ENCODE measurements at regions not wholly inside any gene's neighbourhood (a gene's known extent, or its start where the extent isn't known, plus 50 kb on each side); places are given as distances from the start of the nearest gene placed in this dataset.
A peak's percentile ranks its signal among the peaks of the same experiment; 100 is the strongest.
"Not testable (repeated sequence)": the region's sequence is repeated elsewhere in the genome, so short reads cannot be mapped to it uniquely, and the experiment has no call there.

GRCh38 chr3:22392859-22393258, 641.8 kb upstream of the ZNF385D start:
- no peak for DNase-seq (ENCODE audit: low read depth, low spot score)
- in situ Hi-C loops (cut with HindIII; ENCODE audit: low sequenced_read_pairs), result no loop called here

GRCh38 chr3:22399566-22399965, 648.6 kb upstream of the ZNF385D start:
- peak; percentile 56 for DNase-seq (ENCODE audit: low read depth, low spot score)
- in situ Hi-C loops (cut with HindIII; ENCODE audit: low sequenced_read_pairs), result no loop called here
- no peak for TF ChIP-seq CTCF (IDR thresholded peaks at IDR 0.05; ENCODE audit: low read depth, low read length)
- H3K4me3 ChIP-seq (ENCODE audit: low read depth, low read length), result no peak overlapping the region

More at GRCh38 chr3:22392859-22393258, 641.8 kb upstream of the ZNF385D start:
- no peak overlapping the region for H3K4me3 ChIP-seq (ENCODE audit: low read depth, low read length)
- no peak for TF ChIP-seq CTCF (IDR thresholded peaks at IDR 0.05; ENCODE audit: low read depth, low read length)

GRCh38 chr3:22401499-22401898, 650.5 kb upstream of the ZNF385D start:
- in situ Hi-C loops (cut with HindIII; ENCODE audit: low sequenced_read_pairs), result no loop called here
- H3K4me3 ChIP-seq (ENCODE audit: low read depth, low read length), result no peak overlapping the region
- no peak for TF ChIP-seq CTCF (IDR thresholded peaks at IDR 0.05; ENCODE audit: low read depth, low read length)
- DNase-seq (ENCODE audit: low read depth, low spot score), result no peak

GRCh38 chr3:22414239-22414638, 663.2 kb upstream of the ZNF385D start:
- no peak for TF ChIP-seq CTCF (IDR thresholded peaks at IDR 0.05; ENCODE audit: low read depth, low read length)
- in situ Hi-C loops (cut with HindIII; ENCODE audit: low sequenced_read_pairs), result no loop called here
- no peak overlapping the region for H3K4me3 ChIP-seq (ENCODE audit: low read depth, low read length)
- no peak for DNase-seq (ENCODE audit: low read depth, low spot score)

- in situ Hi-C loops (cut with HindIII; ENCODE audit: low sequenced_read_pairs); H3K4me3 ChIP-seq (ENCODE audit: low read depth, low read length); DNase-seq (ENCODE audit: low read depth, low spot score): not testable (repeated sequence)
Measured at GRCh38 chr3:22416838-22417446, 665.9 kb upstream of the ZNF385D start.

GRCh38 chr3:22419261-22419660, 668.3 kb upstream of the ZNF385D start:
- no peak for DNase-seq (ENCODE audit: low read depth, low spot score)
- no peak overlapping the region for H3K4me3 ChIP-seq (ENCODE audit: low read depth, low read length)
- in situ Hi-C loops (cut with HindIII; ENCODE audit: low sequenced_read_pairs), result no loop called here
- no peak for TF ChIP-seq CTCF (IDR thresholded peaks at IDR 0.05; ENCODE audit: low read depth, low read length)

- no peak overlapping the region for H3K4me3 ChIP-seq (ENCODE audit: low read depth, low read length)
- in situ Hi-C loops (cut with HindIII; ENCODE audit: low sequenced_read_pairs), result no loop called here
- no peak for TF ChIP-seq CTCF (IDR thresholded peaks at IDR 0.05; ENCODE audit: low read depth, low read length)
- no peak for DNase-seq (ENCODE audit: low read depth, low spot score)
Measured at GRCh38 chr3:22421589-22421988, 670.6 kb upstream of the ZNF385D start.

Measured in astrocyte of the spinal cord (primary cell).